HCEC 1CT (cell line): ENCODE measurements at regions not wholly inside any gene's neighbourhood (a gene's known extent, or its start where the extent isn't known, plus 50 kb on each side); places are given as distances from the start of the nearest gene placed in this dataset.

ENCODE experiments used
- DNase-seq: peaks from one replicate; pipeline ENCODE4 v3.0.0-alpha.2; 2017

GRCh38 chr6:48369100-48369499 is 258.1 kb upstream of the PTCHD4 start:
- no peak for DNase-seq

- DNase-seq, result peak; percentile 76
Observed at GRCh38 chr6:48325701-48326100, 214.7 kb upstream of the PTCHD4 start.

GRCh38 chr6:48318670-48319069 is 207.7 kb upstream of the PTCHD4 start:
- no peak for DNase-seq

GRCh38 chr6:48315915-48316314 is 204.9 kb upstream of the PTCHD4 start:
- DNase-seq, result no peak

GRCh38 chr6:48315051-48315719 is 204.2 kb upstream of the PTCHD4 start:
- no peak for DNase-seq

- DNase-seq, result no peak
Observed at GRCh38 chr6:48311301-48311700, 200.3 kb upstream of the PTCHD4 start.

GRCh38 chr6:48307573-48307972 is 196.6 kb upstream of the PTCHD4 start:
- DNase-seq, result no peak

GRCh38 chr6:48290595-48290994 is 179.6 kb upstream of the PTCHD4 start:
- no peak for DNase-seq

GRCh38 chr6:48289841-48290240 is 178.8 kb upstream of the PTCHD4 start:
- DNase-seq, result no peak

GRCh38 chr6:48281217-48281616 is 170.2 kb upstream of the PTCHD4 start:
- no peak for DNase-seq

- no peak for DNase-seq
Observed at GRCh38 chr6:48280035-48280620, 169.1 kb upstream of the PTCHD4 start.

- DNase-seq, result no peak
Observed at GRCh38 chr6:48278261-48278660, 167.3 kb upstream of the PTCHD4 start.

GRCh38 chr6:48272518-48272917 is 161.5 kb upstream of the PTCHD4 start:
- DNase-seq, result no peak

- no peak for DNase-seq
Observed at GRCh38 chr6:48255094-48255493, 144.1 kb upstream of the PTCHD4 start.

- DNase-seq, result no peak
Observed at GRCh38 chr6:48249071-48249470, 138.1 kb upstream of the PTCHD4 start.

- no peak for DNase-seq
Observed at GRCh38 chr6:48243071-48243470, 132.1 kb upstream of the PTCHD4 start.

- no peak for DNase-seq
Observed at GRCh38 chr6:48240287-48240686, 129.3 kb upstream of the PTCHD4 start.

- DNase-seq, result no peak
Observed at GRCh38 chr6:48236375-48236774, 125.4 kb upstream of the PTCHD4 start.

GRCh38 chr6:48233063-48233462 is 122.1 kb upstream of the PTCHD4 start:
- no peak for DNase-seq

- DNase-seq, result no peak
Observed at GRCh38 chr6:48229841-48230240, 118.8 kb upstream of the PTCHD4 start.

GRCh38 chr6:48222241-48222640 is 111.2 kb upstream of the PTCHD4 start:
- no peak for DNase-seq

GRCh38 chr6:48213076-48213788 is 102.2 kb upstream of the PTCHD4 start:
- DNase-seq, result no peak

- no peak for DNase-seq
Observed at GRCh38 chr6:48212501-48212900, 101.5 kb upstream of the PTCHD4 start.

GRCh38 chr6:48206091-48206490 is 95.1 kb upstream of the PTCHD4 start:
- no peak for DNase-seq
